Ishikawa (cell line): ENCODE measurements at regions not wholly inside any gene's neighbourhood (a gene's known extent, or its start where the extent isn't known, plus 50 kb on each side); places are given as distances from the start of the nearest gene placed in this dataset.

Experiments used
- CEBPB ChIP-seq: IDR thresholded peaks from 2 replicates; pipeline ENCODE4 v1.6.1; 2012
- CREB1 ChIP-seq: IDR thresholded peaks from 2 replicates; pipeline ENCODE4 v1.6.1; 2012; ENCODE audit warnings: low read depth
- EGR1 ChIP-seq: IDR thresholded peaks from 2 replicates; pipeline ENCODE4 v1.6.1; 2012
- EP300 ChIP-seq: IDR thresholded peaks from 2 replicates; pipeline ENCODE4 v1.6.1; 2012; ENCODE audit warnings: borderline replicate concordance
- FOXM1 ChIP-seq: IDR thresholded peaks from 2 replicates; pipeline ENCODE4 v1.6.1; 2012; ENCODE audit warnings: low read depth, borderline replicate concordance
- RAD21 ChIP-seq: IDR thresholded peaks from 2 replicates; pipeline ENCODE4 v1.6.1; 2012; ENCODE audit warnings: low read depth
- TAF1 ChIP-seq: IDR thresholded peaks from 2 replicates; pipeline ENCODE4 v1.6.1; 2012; ENCODE audit warnings: low read depth, mild to moderate bottlenecking
- TCF12 ChIP-seq: IDR thresholded peaks from 2 replicates; pipeline ENCODE4 v1.6.1; 2012; ENCODE audit warnings: low read depth
- YY1 ChIP-seq: IDR thresholded peaks from 2 replicates; pipeline ENCODE4 v1.6.1; 2012; ENCODE audit warnings: low read depth
- TF ChIP-seq, protein P1 (sequence below): IDR thresholded peaks from 2 replicates; pipeline ENCODE4 v1.6.1; 2012
- TF ChIP-seq, protein P2 (sequence below): IDR thresholded peaks from 2 replicates; pipeline ENCODE4 v1.6.1; 2012; ENCODE audit warnings: low read depth, mild to moderate bottlenecking
- TF ChIP-seq, protein P3 (sequence below): IDR thresholded peaks from 2 replicates; pipeline ENCODE4 v1.6.1; 2012

DNA sequence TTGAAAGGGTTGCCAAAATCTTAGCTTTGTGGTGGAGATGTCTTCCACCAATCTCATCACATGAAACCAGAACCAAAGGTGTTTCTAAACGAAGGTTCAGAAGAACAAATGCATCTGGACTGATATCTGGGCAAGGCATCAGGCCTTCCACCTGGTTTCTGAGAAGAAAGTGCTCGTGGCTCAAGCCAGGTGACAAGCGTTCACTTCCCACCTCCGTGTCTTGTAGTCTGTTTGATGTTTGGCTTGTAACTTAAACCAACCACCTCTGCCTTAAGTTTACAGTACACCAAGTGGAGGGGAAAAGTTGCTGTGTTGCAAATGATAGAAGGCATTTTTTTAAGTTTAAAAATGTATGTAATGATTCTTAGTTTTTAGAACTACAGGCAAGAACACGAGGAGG, 66.9 kb upstream of the MAP3K7 start:
- TF ChIP-seq, protein P1, sequence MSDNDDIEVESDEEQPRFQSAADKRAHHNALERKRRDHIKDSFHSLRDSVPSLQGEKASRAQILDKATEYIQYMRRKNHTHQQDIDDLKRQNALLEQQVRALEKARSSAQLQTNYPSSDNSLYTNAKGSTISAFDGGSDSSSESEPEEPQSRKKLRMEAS, result no peak
- no peak for TF ChIP-seq EP300
- TF ChIP-seq, protein P2, sequence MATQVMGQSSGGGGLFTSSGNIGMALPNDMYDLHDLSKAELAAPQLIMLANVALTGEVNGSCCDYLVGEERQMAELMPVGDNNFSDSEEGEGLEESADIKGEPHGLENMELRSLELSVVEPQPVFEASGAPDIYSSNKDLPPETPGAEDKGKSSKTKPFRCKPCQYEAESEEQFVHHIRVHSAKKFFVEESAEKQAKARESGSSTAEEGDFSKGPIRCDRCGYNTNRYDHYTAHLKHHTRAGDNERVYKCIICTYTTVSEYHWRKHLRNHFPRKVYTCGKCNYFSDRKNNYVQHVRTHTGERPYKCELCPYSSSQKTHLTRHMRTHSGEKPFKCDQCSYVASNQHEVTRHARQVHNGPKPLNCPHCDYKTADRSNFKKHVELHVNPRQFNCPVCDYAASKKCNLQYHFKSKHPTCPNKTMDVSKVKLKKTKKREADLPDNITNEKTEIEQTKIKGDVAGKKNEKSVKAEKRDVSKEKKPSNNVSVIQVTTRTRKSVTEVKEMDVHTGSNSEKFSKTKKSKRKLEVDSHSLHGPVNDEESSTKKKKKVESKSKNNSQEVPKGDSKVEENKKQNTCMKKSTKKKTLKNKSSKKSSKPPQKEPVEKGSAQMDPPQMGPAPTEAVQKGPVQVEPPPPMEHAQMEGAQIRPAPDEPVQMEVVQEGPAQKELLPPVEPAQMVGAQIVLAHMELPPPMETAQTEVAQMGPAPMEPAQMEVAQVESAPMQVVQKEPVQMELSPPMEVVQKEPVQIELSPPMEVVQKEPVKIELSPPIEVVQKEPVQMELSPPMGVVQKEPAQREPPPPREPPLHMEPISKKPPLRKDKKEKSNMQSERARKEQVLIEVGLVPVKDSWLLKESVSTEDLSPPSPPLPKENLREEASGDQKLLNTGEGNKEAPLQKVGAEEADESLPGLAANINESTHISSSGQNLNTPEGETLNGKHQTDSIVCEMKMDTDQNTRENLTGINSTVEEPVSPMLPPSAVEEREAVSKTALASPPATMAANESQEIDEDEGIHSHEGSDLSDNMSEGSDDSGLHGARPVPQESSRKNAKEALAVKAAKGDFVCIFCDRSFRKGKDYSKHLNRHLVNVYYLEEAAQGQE, result no peak
- TF ChIP-seq YY1, result no peak
- TF ChIP-seq CEBPB, result no peak
- TF ChIP-seq CREB1, result no peak
- no peak for TF ChIP-seq EGR1
- no peak for TF ChIP-seq TAF1
- TF ChIP-seq FOXM1, result no peak
- no peak for TF ChIP-seq TCF12
- no peak for TF ChIP-seq RAD21
- TF ChIP-seq, protein P3, sequence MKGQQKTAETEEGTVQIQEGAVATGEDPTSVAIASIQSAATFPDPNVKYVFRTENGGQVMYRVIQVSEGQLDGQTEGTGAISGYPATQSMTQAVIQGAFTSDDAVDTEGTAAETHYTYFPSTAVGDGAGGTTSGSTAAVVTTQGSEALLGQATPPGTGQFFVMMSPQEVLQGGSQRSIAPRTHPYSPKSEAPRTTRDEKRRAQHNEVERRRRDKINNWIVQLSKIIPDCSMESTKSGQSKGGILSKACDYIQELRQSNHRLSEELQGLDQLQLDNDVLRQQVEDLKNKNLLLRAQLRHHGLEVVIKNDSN, result no peak
